AG04450 (cell line): ENCODE measurements at regions not wholly inside any gene's neighbourhood (a gene's known extent, or its start where the extent isn't known, plus 50 kb on each side); places are given as distances from the start of the nearest gene placed in this dataset.

Experiments used
- CTCF ChIA-PET: fragments of 300-600, 350-600 bp; formaldehyde crosslinking; extraction: SDS; loops from one replicate; lab custom pipeline; 2022; ENCODE audit warnings: antibody characterized with exemption, inconsistent platforms; lab: Charles Lee
- POLR2A ChIA-PET: fragments of 350-600 bp; formaldehyde crosslinking; extraction: SDS; loops from one replicate; lab custom pipeline; 2021; ENCODE audit warnings: antibody characterized with exemption, inconsistent platforms; lab: Yijun Ruan, JAX
- DNase-seq: peaks from one replicate; pipeline ENCODE4 v3.0.0-alpha.2; 2011; ENCODE audit warnings: low read depth, low spot score
- H3K27ac ChIP-seq: one replicate; pipeline ENCODE4 v1.5.1; 2012; ENCODE audit warnings: low read depth, low read length, control low read depth
- H3K27me3 ChIP-seq: one replicate; pipeline ENCODE4 v1.6.0; 2012; ENCODE audit warnings: low read length; ENCODE audit not compliant: control insufficient read depth, insufficient read depth
- H3K4me3 ChIP-seq: 2 replicates; pipeline ENCODE4 v1.5.1; 2011; ENCODE audit warnings: mild to moderate bottlenecking, low read depth, low read length, control low read depth
- H3K9me3 ChIP-seq: 2 replicates; pipeline ENCODE4 v1.5.1; 2012; ENCODE audit warnings: low read length; ENCODE audit not compliant: control insufficient read depth, insufficient read depth
- CTCF ChIP-seq: IDR thresholded peaks from 2 replicates; pipeline ENCODE4 v1.5.1; 2011; ENCODE audit warnings: low read depth, low read length, control low read depth, inconsistent platforms

- Histone ChIP-seq H3K9me3 (no peaks in the 10 kb centered on the region), H3K27ac (no peak overlapping the region), H3K27me3 (no peaks in the 10 kb centered on the region), H3K4me3 (no peak overlapping the region)
- no peak for TF ChIP-seq CTCF
- ChIA-PET CTCF (interaction anchor here (0.8 to 8.1 kb wide), 7 partner anchors 16 to 669 kb away, joined by 3 to 69 read pairs (median 5); no protein-coding TSS in a partner anchor), POLR2A (no interaction called here)
- no peak for DNase-seq
Measured at GRCh38 chr12:59086126-59086525, 165.8 kb upstream of the LRIG3 start.

GRCh38 chr12:59085690-59086089 lies 165.4 kb upstream of the LRIG3 start:
- DNase-seq, result no peak
- H3K27me3 ChIP-seq, result no peaks in the 10 kb centered on the region
- CTCF ChIA-PET, result interaction anchor here (0.6 to 8.1 kb wide), 6 partner anchors 199 to 995 kb away, joined by 3 to 69 read pairs (median 4); no protein-coding TSS in a partner anchor
- POLR2A ChIA-PET, result interaction anchor here (0.7 to 1.3 kb wide), 3 partner anchors 44 to 721 kb away, joined by 3 to 7 read pairs (median 5); partner anchors contain the start of gene LRIG3
- H3K9me3 ChIP-seq, result no peaks in the 10 kb centered on the region
- H3K4me3 ChIP-seq, result no peak overlapping the region
- TF ChIP-seq CTCF, result no peak
- no peak overlapping the region for H3K27ac ChIP-seq

GRCh38 chr12:59084511-59085375 lies 164.4 kb upstream of the LRIG3 start:
- CTCF ChIA-PET, result interaction anchor here (0.6 to 8.1 kb wide), 8 partner anchors 15 to 786 kb away, joined by 3 to 69 read pairs (median 4); no protein-coding TSS in a partner anchor
- DNase-seq, result peak; percentile 36
- no peaks in the 10 kb centered on the region for H3K27me3 ChIP-seq
- TF ChIP-seq CTCF, result peak; percentile 31
- peak overlapping the region; percentile 23 for H3K4me3 ChIP-seq
- H3K9me3 ChIP-seq, result no peaks in the 10 kb centered on the region
- peak overlapping the region; percentile 58 for H3K27ac ChIP-seq
- POLR2A ChIA-PET, result interaction anchor here (1.1 to 1.3 kb wide), 2 partner anchors 43 to 164 kb away, joined by 3 to 5 read pairs; partner anchors contain the start of gene LRIG3

GRCh38 chr12:59082952-59083351 lies 162.6 kb upstream of the LRIG3 start:
- ChIA-PET CTCF (interaction anchor here (1.2 to 8.1 kb wide), 2 partner anchors 27 to 543 kb away, joined by 3 to 69 read pairs; no protein-coding TSS in a partner anchor), POLR2A (no interaction called here)
- H3K27ac ChIP-seq, result no peak overlapping the region
- H3K9me3 ChIP-seq, result no peaks in the 10 kb centered on the region
- no peak for DNase-seq
- no peak overlapping the region for H3K4me3 ChIP-seq
- TF ChIP-seq CTCF, result no peak
- H3K27me3 ChIP-seq, result no peaks in the 10 kb centered on the region

GRCh38 chr12:59080101-59080500 lies 159.8 kb upstream of the LRIG3 start:
- Histone ChIP-seq H3K4me3 (no peak overlapping the region), H3K9me3 (no peaks in the 10 kb centered on the region), H3K27ac (no peak overlapping the region), H3K27me3 (no peaks in the 10 kb centered on the region)
- CTCF ChIA-PET, result no interaction called here
- no peak for DNase-seq
- no peak for TF ChIP-seq CTCF
- POLR2A ChIA-PET, result no interaction called here
